Hepatocyte (in vitro differentiated cells): ENCODE measurements at regions not wholly inside any gene's neighbourhood (a gene's known extent, or its start where the extent isn't known, plus 50 kb on each side); places are given as distances from the start of the nearest gene placed in this dataset.

Source experiments
- CTCF ChIP-seq: fragments of 200-600 bp; sonication (generic); IDR thresholded peaks from 2 replicates; pipeline ENCODE4 v1.5.1; 2016; ENCODE audit warnings: antibody characterized with exemption, mild to moderate bottlenecking; ENCODE audit not compliant: poor library complexity
- EZH2 ChIP-seq: fragments of 200-600 bp; sonication (generic); IDR thresholded peaks from 2 replicates; pipeline ENCODE4 v1.6.1; 2016; ENCODE audit warnings: antibody characterized with exemption, mild to moderate bottlenecking, borderline replicate concordance

- TF ChIP-seq EZH2 = no peak
- TF ChIP-seq CTCF = no peak
Observed at GRCh38 chr9:99743455-99743854, 78.2 kb upstream of the NR4A3 start.
